CD4-positive, alpha-beta T cell treated with Interleukin-6 at 100 ng/mL for 8 hours (primary cell): ENCODE measurements at regions not wholly inside any gene's neighbourhood (a gene's known extent, or its start where the extent isn't known, plus 50 kb on each side); places are given as distances from the start of the nearest gene placed in this dataset.

Experiments used
- DNase-seq: peaks from one replicate; pipeline ENCODE4 v3.0.0-alpha.2; 2020; ENCODE audit warnings: mixed read lengths, low spot score

DNA sequence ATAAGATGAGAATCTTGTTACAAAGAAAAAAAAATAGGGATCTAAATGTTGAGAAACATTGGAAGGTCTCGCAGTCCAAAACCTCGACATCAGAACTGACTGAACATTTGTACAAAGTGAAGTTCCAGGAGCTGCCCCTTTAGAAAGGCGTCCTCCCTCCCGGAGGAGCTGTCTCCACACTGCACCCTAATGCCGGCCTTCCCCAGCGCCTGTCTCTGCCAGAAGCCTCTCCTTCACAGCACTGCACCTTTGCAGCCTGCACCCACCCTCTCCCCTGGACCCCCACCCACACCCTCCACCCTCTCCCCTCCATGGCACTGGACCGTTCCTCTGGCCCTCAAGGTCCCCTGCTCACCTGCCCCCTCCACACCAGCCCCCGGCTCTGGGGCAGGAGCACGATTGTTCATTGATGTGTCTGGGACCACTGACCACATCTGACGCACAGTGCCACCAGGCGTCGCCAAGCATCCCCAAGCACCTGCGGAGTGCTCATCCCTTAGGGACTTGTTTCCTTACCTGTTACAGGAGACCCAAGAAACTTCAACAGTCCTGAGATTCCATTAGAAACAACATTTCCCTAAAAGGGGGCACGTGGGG, 90.3 kb upstream of the SNTG2 start:
- no peak for DNase-seq

DNA sequence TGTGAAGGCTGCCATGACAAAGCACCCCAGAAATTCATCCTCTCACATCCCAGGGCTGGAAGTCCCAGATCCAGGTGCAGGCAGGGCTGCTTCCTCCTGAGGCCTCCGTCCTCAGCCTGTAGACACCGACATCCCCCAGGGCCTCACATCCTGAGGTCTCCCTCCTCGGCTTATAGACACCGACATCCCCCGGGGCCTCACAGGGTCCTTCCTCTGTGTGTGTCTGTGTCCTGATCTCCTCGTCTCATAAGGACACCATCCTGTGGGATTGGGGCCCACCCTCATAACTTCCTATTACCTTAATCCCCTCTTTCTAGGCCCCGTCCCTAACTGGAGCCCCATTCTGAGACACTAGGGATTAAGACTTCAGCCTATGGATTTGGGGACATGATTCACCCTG, 92.0 kb upstream of the SNTG2 start:
- no peak for DNase-seq

DNA sequence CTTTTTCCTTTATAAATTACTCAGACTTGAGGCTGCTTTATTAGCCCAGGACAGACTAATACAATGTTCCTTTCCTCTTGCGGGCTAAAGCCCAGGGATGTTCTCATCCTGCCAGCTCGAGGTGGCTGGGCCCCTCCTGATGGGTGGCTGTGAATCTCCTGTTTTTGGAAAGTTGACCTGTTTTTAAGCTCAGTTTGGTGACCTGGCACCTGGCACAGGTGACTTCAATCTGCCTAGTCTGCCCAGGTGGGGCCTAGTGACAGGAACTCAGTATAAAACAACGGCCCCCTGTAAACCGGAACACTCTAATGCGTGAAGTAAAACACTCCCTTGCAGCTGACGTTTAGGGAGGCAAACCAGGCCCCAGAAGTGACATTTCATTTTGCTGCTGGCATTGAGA, 92.7 kb upstream of the SNTG2 start:
- DNase-seq: no peak

DNA sequence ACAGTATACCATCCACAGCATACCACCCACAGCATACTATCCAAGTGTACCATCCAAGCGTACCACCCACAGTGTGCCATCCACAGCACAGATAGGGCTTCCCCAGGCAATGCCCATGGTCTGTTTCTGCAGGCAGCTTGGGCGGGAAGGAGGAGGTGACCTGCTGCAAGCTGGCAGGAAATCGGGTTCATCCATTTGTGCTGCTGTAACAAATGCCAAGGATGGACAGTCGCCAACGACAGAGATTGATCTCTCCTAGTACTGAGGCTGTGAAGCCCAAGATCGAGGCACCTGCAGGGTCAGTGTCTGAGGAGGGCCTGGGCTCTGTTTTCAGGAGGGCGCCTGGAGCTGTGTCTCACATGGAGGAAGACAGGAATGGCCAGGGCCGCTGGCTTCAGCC, 93.6 kb upstream of the SNTG2 start:
- no peak for DNase-seq

DNA sequence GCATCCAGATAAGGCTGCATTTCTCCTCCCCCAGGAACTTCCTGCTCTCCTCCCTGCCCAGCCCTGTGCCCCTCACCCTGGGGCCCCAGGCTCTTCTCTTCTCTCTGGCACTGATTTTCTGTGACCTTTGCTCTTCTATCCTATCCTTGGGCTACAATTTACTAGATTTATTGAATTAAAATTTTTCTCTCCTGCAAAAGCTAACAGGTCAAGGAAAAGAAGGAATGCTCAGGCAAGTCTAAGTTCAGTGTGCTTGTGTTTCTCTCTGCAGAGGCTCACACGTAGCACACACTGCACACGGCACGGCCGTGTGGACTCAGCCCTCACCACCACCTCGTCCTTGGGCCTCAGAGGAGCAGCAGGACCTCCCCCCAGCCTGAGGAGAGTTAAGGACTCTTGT, 94.2 kb upstream of the SNTG2 start:
- DNase-seq: no peak

DNA sequence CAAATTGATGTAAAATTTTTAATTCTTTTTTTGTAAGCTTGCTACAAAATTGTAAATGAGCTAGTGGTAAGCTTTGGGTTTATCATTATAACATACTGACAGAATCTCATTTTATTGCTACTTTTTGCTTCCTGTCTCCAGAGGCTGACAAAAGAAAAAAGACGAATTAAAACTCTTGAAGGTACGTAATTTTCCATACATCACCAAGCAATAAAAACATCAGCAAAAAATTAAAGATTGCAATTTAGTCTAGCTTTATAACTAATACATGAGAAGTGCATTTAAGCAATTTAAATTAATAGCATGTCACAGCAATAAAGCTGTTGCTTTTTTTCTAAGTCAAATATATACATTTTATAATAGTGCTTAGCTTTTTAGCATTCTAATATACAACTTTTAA, 94.6 kb upstream of the SNTG2 start:
- DNase-seq: no peak

DNA sequence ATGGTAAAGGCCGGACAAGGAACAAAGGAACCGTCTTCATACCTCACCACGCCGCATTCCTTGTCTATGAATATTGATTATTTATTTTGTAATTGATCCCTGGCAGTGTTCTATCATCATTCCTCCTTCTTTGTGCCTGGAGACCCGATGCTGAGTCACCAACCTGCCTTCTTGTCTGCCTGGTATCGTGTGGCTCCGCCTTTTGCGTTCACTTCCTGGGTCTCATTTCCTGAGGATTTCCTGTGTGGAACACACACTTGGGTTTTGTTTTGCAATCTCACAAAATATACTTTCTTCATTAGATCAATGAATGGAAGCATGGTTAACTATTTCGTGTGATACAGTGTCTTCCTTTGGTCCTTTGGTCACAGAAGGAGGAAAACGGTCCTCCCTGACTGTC, 95.5 kb upstream of the SNTG2 start:
- DNase-seq: peak; percentile 15

DNA sequence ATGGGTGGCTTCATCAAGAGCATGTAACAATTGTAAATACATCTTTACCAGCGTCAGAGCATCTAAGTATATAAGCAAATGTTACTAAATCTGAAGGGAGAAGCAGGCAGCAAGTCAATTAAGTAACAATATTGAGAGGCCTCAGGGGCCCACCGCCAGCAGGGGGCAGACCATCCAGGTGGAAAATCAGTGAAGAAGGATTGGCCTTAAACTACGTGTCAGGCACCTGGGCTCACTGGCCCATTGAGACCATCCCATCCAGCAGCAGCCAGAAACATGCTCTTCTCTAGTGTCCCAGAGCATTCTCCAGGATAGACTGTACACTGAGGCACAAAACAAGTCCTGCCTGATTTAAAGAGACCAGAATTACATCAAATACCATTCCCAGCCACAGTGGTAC, 96.2 kb upstream of the SNTG2 start:
- peak; percentile 17 for DNase-seq

DNA sequence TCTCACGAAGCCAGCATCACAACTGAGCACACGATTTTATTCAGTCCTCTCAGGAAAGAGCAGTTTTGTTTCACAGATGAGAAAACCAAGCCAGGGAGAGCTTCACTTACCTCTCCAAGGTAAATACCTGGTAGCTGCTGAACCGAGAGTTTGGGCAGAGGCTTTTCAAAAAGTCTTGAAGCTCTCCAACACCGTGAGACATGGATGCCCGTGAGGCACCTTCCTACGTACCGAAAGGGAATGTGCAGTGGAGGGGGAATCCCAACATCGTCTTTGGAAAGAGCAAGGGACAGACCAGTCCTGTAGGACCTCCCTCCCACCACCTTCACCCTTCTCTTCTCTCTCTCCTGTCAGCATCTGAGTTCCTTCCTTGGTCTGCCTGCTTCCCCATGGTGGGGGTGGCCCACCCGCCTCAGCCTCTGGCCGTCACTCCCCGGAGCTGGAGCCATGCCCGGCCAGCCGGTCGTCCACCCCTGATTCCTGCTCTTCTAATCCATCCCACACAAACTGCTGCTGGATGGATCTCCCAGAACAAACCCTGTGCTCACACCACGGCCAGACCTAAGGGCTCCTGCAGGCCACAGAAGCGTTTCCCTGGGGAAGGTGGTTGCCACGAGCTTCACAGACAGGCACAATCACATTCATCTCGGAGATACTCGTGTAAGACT, 97.3 kb upstream of the SNTG2 start:
- DNase-seq: no peak

DNA sequence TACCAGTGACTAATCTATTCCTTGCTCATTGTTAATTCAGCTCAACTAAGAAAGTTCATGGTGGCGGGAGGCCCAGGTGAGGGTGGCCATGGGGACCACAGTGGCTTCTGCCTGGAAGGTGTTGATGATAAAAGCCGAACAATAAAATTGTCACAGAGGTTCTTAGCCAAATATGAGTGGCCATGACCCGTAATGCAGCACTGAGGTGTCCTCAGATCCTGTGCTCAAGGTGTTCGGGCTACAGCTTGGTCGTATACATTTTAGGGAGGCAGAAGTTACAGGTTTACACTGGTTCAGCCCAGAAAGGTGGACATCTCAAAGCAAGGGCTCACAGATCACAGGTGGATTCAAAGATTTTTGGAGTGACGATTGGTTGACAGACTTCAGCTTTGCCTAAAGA, 98.5 kb upstream of the SNTG2 start:
- DNase-seq: no peak

DNA sequence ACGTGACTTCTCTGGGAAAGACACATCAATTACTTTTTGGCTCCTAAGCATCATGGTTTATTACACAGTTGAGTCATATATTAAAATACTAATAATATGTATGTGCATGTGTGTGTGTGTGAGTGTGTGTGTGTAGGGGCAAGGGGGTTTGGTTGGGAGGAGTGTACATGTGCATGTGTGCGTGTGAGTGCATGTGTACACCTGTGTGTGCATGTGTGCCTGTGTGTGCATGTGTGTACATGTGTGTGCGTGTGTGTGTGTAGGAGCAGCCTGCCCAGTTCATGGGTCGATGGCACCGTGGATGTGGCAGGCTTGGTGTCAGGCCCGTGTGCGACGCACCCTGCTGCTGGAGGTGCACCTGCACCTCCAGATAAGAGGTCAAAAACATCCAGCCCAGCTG, 99.0 kb upstream of the SNTG2 start:
- no peak for DNase-seq

DNA sequence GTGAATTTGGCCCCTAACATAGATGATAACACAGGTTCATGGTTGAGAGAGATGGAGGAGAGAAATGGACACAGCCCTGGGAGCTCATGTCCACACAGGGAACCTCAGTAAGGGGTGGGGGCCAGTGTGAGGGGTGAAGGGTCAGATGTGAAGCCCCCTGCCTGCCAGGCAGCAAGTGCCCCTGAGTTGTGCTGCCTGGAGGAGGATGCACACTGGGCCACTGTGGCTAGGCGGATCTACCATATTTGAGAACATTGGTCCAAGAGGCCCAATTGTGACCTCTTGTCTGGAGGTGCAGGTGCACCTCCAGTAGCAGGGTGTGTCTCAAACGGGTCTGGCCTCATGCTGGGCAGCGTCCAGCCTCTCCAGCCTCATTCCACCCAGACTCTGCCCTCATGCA, 99.6 kb upstream of the SNTG2 start:
- no peak for DNase-seq

DNA sequence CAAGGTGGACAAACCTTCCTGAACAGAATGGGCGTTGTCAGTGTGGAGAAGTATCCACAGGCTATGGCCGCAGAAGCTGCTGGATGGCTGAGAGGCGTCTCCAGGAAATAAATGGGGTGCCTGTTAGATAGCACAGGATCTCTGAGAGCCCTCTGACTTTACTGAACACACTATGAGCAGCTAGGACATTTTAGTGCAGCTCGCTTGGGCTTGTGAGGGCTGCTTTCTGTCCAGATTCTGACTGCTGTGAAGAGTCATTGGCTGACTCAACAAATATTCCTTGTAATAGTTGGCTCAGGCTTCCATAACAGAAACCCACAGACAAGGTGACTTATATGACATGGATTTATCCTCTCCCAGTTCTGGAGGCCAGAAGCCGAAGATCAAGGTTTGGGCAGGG, 100.2 kb upstream of the SNTG2 start:
- DNase-seq: no peak

DNA sequence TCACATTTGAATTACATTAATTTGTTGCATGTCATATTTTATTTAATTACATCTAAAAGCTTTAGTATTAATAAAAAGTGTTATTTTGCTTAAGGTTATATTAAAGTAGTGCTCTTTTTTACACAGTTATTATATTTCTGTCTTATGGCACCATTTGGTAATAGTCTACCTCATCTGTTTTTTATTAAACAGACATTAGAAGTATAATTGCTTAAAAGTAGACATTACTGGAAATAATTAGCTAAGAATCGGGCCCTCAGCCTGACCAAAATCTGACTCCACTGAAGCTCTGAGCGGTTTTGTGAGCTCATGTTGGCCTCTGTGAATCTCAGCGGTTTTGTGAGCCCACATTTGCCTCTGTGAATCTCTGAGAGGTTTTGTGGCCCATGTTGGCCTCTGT, 102.5 kb upstream of the SNTG2 start:
- no peak for DNase-seq

DNA sequence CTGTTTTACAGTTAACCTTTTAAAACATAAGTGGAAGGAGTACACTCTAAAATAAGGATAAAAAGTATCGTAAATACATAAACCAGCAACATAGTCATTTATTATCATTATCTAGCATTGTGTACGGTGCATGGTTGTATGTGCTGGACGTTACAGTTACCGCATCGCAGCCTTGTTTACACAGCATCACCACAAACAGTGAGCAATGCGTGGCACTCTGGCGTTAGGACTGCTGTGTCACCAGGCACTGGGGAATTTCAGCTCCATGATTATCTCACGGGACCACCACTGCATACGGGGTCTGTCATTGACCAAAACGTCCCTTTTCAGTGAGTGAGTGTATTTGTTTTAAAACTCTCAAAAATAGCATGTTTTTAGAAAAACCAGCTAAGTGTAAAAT, 103.0 kb upstream of the SNTG2 start:
- DNase-seq: no peak

DNA sequence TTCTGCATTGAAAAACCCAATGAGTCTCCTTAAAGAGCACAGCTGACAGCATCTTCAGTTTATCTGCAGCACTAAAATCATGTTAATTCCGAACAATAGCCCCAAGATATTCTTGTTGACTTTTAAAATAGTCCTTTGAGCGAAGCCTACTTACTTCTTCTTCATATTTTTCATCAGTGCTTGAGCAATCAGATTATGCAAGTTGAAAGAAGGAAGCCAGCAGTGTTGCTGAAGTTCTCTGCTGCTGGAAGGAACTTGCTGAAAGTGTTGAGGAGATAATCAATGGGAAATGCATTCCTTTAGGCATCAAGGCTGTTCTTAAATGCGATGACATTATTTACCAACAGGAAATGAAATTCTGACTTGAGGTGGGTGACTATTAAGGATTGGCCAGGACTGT, 105.9 kb upstream of the SNTG2 start:
- no peak for DNase-seq

DNA sequence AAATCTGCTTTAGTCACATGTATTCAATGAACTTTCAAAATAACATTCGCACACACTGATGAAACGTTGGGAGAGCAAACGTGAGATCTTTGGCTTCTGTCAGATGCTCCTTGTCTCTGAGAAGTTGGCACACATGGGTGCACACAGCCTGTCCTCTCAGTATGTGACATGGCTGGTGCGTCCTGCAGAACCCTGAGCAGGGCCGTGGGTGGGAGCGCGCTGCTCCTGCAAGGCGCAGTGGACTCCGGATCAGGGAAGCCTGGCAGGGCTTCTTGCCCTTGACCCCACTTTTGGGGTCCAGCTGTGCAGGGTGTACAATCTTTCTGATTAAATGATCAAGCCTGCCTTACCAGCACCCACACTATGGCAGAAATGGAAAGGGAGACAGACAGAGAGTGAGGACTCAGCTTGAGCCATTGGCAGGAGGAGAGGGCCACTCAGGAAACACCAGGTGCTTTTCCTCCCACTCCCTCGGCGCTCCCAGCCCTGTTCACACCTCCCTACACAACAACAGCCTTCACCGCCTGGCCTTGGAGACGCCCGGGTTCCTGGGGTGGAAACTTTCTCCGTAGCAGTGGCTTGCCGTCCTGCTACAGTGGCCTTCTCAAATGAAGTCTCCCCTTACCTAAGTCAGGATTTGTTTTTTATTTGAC, 108.4 kb upstream of the SNTG2 start:
- DNase-seq: no peak

DNA sequence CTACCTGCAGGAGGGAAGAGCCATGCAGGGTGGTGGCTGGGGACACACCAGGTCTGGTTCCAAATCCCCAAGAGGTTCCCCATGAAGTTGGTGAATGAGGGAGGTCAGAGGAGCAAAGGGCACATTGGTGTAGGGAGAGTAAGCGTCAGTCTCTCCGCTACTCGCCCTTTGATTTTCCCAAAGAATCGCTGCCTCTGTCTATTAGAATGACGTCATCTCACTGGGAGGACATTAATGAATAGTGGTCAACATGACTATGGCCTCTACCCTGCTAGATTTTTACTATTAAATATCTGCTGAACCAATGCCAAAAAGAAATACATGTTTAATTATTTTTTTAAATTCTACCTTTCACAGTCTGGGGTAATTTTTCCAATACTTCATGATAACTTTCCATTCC, 109.6 kb upstream of the SNTG2 start:
- DNase-seq: no peak

DNA sequence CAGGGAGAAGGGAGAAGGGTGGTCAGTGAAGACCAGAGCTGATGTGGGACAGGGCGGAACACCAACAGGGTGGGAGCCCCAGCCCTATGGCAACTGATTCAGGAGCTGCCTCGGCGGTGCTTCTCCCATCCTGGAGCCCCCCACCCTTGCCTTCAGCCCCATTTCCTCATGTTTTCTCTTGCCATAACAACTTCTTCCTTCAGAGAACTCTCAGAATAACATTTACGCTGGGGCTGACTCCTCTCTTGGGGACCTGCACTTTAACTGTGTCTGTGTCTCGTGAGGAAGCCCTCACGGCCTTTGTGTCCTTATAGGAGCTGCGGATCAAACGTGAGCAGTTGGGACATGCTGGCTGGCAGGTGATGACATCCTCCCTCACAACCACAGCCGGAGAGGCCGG, 116.4 kb upstream of the SNTG2 start:
- no peak for DNase-seq

DNA sequence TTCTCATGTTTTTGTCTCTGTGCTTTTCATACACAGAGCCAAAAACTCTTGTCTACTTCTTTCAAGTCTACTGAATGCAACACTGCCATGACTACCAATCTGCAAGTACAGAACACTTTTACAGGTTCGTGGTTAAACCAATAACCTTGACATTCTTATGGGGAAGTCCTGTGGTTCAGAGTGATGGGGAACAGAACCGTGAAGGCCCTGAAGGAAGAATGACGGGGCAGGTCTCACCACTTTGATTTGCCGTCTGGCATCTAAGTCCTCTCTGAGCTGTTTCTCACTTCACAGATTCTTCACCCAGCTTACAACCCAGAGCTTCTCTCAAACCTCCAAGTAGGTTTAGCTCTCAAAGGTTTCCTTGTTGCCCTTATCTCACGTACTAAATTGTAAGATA, 117.5 kb upstream of the SNTG2 start:
- no peak for DNase-seq

DNA sequence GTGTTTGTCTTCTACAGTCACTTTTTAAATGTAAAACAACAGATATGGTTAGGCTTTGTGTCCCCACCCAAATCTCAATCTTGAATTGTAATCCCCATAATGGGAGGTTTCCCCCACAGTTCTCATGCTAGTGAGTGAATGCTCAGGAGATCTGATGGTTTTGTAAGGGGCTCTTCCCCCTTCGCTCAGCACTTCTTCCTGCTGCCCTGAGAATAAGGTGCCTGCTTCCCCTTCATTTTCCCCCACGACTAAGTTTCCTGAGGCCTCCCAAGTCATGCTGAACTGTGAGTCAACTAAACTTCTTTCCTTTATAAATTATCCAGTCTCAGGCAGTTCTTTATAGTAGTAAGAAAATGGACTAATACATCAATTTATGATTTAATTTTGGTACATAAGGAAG, 118.0 kb upstream of the SNTG2 start:
- DNase-seq: no peak

DNA sequence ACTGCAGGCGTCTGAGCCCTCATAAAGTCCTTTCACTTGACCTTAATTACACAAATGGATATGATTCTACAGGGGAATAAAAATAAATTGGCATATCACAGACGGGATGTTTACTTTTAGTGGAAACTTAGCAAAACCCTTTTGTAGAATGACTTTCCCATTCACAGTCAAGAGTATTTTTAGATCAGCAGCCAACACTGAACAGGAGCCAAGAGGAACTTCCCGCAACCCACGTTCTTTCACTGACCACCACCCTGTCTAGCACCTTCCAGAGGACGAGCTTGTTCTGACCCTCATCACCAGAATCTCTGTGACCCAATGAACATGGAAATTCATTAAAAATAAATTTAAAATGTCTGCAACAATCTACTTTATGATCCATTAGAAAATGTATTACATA, 119.0 kb upstream of the SNTG2 start:
- DNase-seq: no peak

DNA sequence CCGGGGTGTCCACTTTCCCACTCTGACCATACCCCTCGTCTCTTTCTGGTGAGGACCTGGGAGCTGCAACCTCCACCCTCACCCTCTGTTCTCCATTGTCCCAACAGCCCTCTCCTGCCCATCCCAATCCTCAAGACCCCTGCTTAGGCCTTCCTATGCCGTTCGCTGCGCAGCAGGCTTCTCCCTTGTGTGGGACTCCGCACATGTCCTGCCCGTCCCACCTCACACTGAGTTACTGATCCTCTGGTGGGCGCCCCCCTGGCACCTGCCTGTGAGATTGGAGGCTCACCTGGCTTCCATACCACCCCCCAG, 119.5 kb upstream of the SNTG2 start:
- no peak for DNase-seq
